B cell (primary cell): ENCODE measurements at regions not wholly inside any gene's neighbourhood (a gene's known extent, or its start where the extent isn't known, plus 50 kb on each side); places are given as distances from the start of the nearest gene placed in this dataset.

Experiments used
- ATAC-seq: fragments of 200-7000 bp; cut with Tn5 transposase; one replicate; pipeline ENCODE4 v1.10.0; 2021; ENCODE audit warnings: low read depth, mild to moderate bottlenecking, moderate number of reproducible peaks, moderate library complexity
- CTCF ChIA-PET: fragments of 350-600 bp; sonication (Branson Sonifier 250); formaldehyde crosslinking; loops from one replicate; lab custom pipeline; 2021; ENCODE audit warnings: antibody characterized with exemption, inconsistent platforms; lab: Charles Lee
- POLR2A ChIA-PET: fragments of 350-600 bp; sonication (Branson Sonifier 250); formaldehyde crosslinking; loops from one replicate; lab custom pipeline; 2021; ENCODE audit warnings: antibody characterized with exemption; lab: Charles Lee
- DNase-seq: peaks from one replicate; pipeline ENCODE4 v3.0.0; 2013
- H2AFZ ChIP-seq: 2 replicates; pipeline ENCODE4 v1.6.1; 2012; ENCODE audit warnings: mild to moderate bottlenecking, low read depth, low read length; ENCODE audit not compliant: insufficient read depth, poor library complexity, severe bottlenecking
- H3K27ac ChIP-seq, 2 donors: 1 replicate in 1 of 2; 2 replicates in 1 of 2; pipeline ENCODE4 v1.5.1; 2012 to 2013; ENCODE audit warnings: low read length in 2 of 2, mild to moderate bottlenecking in 2 of 2, moderate library complexity in 1 of 2
- H3K27me3 ChIP-seq, 4 experiments: fragments of 200-600 bp in 1 of 4; sonication (generic) in 1 of 4; replicated peaks in 1 of 4; 1 replicate in 2 of 4; 2 replicates in 2 of 4; pipeline versions ENCODE4 v1.6.1 to v1.7.0; 2013 to 2016; ENCODE audit warnings: low read length in 3 of 4, mild to moderate bottlenecking in 2 of 4, mixed read lengths in 1 of 4, moderate library complexity in 1 of 4; ENCODE audit not compliant: insufficient read depth in 4 of 4, control insufficient read depth in 3 of 4; ENCODE audit errors: control extremely low read depth in 1 of 4
- H3K36me3 ChIP-seq, 2 experiments: replicated peaks in 1 of 2; 1 replicate in 1 of 2; 2 replicates in 1 of 2; pipeline versions ENCODE4 v1.6.1 to v1.7.1; 2013; ENCODE audit warnings: low read length in 1 of 2; ENCODE audit not compliant: insufficient read depth in 2 of 2, control insufficient read depth in 1 of 2; ENCODE audit errors: control extremely low read depth in 1 of 2, extremely low read depth in 1 of 2
- H3K4me1 ChIP-seq, 2 donors: fragments of 200-600 bp in 1 of 2; sonication (generic) in 1 of 2; 1 replicate in 1 of 2; 2 replicates in 1 of 2; pipeline versions ENCODE4 v1.5.1 to v1.6.1; 2013 to 2017; ENCODE audit warnings: low read length in 2 of 2; ENCODE audit not compliant: control insufficient read depth in 2 of 2, insufficient read depth in 2 of 2
- H3K4me2 ChIP-seq: replicated peaks from 2 replicates; pipeline ENCODE3; 2012; ENCODE audit warnings: mild to moderate bottlenecking, low read depth, low read length; ENCODE audit not compliant: poor library complexity, severe bottlenecking
- H3K4me3 ChIP-seq, 5 experiments: fragments of 200-600 bp in 1 of 5; sonication (generic) in 1 of 5; 1 replicate in 3 of 5; 2 replicates in 2 of 5; pipeline versions ENCODE4 v1.5.1 to v1.7.0; 2011 to 2016; ENCODE audit warnings: low read length in 4 of 5, mild to moderate bottlenecking in 4 of 5, low read depth in 2 of 5, control low read depth in 1 of 5, moderate library complexity in 1 of 5; ENCODE audit not compliant: insufficient read depth in 1 of 5; ENCODE audit errors: control extremely low read depth in 1 of 5, extremely low read depth in 1 of 5
- H3K79me2 ChIP-seq: fragments of 200-600 bp; sonication (generic); one replicate; pipeline ENCODE4 v1.6.0; 2016; ENCODE audit warnings: low read length; ENCODE audit not compliant: control insufficient read depth, insufficient read depth
- H3K9ac ChIP-seq: fragments of 200-600 bp; sonication (generic); 2 replicates; pipeline ENCODE4 v1.6.1; 2017; ENCODE audit warnings: mild to moderate bottlenecking, low read length, moderate library complexity
- H3K9me3 ChIP-seq, 3 donors: one replicate each; pipeline versions ENCODE4 v1.6.1 to v1.7.1; 2013; ENCODE audit warnings: low read length in 2 of 3; ENCODE audit not compliant: control insufficient read depth in 2 of 3, insufficient read depth in 1 of 3; ENCODE audit errors: control extremely low read depth in 1 of 3
- H4K20me1 ChIP-seq: 2 replicates; pipeline ENCODE4 v1.6.0; 2012; ENCODE audit warnings: mild to moderate bottlenecking, low read length; ENCODE audit not compliant: insufficient read depth, control insufficient read depth, poor library complexity, severe bottlenecking
- H3K27ac Mint-ChIP-seq: one replicate; pipeline ENCODE4 v1.8.0; 2021; ENCODE audit warnings: mixed read lengths
- H3K27me3 Mint-ChIP-seq: one replicate; pipeline ENCODE4 v1.8.0; 2021; ENCODE audit warnings: mixed read lengths
- H3K4me1 Mint-ChIP-seq: one replicate; pipeline ENCODE4 v1.8.0; 2021; ENCODE audit warnings: mixed read lengths
- H3K4me3 Mint-ChIP-seq: one replicate; pipeline ENCODE4 v1.8.0; 2021; ENCODE audit warnings: mixed read lengths
- H3K9me3 Mint-ChIP-seq: one replicate; pipeline ENCODE4 v1.8.0; 2022; ENCODE audit warnings: mixed read lengths; ENCODE audit not compliant: insufficient read depth
- EZH2 ChIP-seq: IDR thresholded peaks from 2 replicates; pipeline ENCODE4 v1.6.1; 2012; ENCODE audit warnings: borderline replicate concordance, low read depth, mild to moderate bottlenecking, moderate library complexity, low read length; ENCODE audit not compliant: insufficient read depth, poor library complexity, severe bottlenecking
- WGBS: methylation state at CpG from one replicate; pipeline ENCODE4 v1.1.5; 2013; ENCODE audit warnings: missing lambda C conversion rate; ENCODE audit not compliant: insufficient coverage; 5-methylcytosine and 5-hydroxymethylcytosine counted together
- intact Hi-C: fragments of 100-400 bp; cut with micrococcal nuclease; formaldehyde crosslinking; loops from one replicate; pipeline ENCODE4 v1.10.0; 2022
- TF ChIP-seq, protein P1 (sequence below): fragments of 200-600 bp; IDR thresholded peaks from one replicate; pipeline ENCODE4 v1.8.0; 2022; ENCODE audit warnings: antibody characterized with exemption, mild to moderate bottlenecking

GRCh38 chr3:77915336-77915735 is 875.4 kb downstream of the ROBO2 start:
- Mint-ChIP-seq H3K4me1 (no peaks in the 10 kb centered on the region), H3K27ac (no peak overlapping the region), H3K4me3 (no peak overlapping the region), H3K27me3 (no peaks in the 10 kb centered on the region), H3K9me3 (peaks cover 2% of the 10 kb centered on the region)
- DNase-seq (no peak), ATAC-seq (no peak)
- POLR2A ChIA-PET = no interaction called here
- Histone ChIP-seq H3K27ac (no peak overlapping the region), H3K4me1 (no peaks in the 10 kb centered on the region), H2AFZ (no peak overlapping the region), H3K27me3 (no peaks in the 10 kb centered on the region), H3K9ac (no peak overlapping the region), H3K9me3 (no peaks in the 10 kb centered on the region), H4K20me1 (no peaks in the 10 kb centered on the region), H3K79me2 (no peaks in the 10 kb centered on the region), H3K4me2 (no peak overlapping the region), H3K4me3 (no peak overlapping the region), H3K36me3 (no peaks in the 10 kb centered on the region)
- CTCF ChIA-PET = no interaction called here
- intact Hi-C loops = no loop called here
- 79% methylated on average over 2 of the region's 2 CpGs for WGBS
- TF ChIP-seq EZH2 = no peak
- TF ChIP-seq, protein P1, sequence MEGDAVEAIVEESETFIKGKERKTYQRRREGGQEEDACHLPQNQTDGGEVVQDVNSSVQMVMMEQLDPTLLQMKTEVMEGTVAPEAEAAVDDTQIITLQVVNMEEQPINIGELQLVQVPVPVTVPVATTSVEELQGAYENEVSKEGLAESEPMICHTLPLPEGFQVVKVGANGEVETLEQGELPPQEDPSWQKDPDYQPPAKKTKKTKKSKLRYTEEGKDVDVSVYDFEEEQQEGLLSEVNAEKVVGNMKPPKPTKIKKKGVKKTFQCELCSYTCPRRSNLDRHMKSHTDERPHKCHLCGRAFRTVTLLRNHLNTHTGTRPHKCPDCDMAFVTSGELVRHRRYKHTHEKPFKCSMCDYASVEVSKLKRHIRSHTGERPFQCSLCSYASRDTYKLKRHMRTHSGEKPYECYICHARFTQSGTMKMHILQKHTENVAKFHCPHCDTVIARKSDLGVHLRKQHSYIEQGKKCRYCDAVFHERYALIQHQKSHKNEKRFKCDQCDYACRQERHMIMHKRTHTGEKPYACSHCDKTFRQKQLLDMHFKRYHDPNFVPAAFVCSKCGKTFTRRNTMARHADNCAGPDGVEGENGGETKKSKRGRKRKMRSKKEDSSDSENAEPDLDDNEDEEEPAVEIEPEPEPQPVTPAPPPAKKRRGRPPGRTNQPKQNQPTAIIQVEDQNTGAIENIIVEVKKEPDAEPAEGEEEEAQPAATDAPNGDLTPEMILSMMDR = no peak

DNA sequence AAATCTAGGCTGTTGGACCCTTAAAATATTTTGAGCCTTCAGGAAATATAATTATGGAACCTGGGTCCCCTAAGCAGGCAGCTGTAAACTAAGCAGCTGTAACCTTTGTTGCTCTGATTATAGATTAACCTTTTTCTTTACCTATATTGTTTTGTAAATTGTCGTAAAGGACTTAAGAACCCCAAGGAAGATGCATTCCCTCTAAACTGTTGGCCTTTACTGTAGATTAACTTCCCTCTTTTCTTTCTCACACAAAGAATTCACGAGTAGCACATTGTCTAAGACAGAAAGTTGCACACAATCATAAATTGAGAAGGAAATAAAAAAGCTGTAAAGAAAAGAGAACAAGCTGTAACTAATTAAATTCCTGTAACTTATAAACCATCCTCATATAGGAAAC is 877.3 kb downstream of the ROBO2 start:
- H3K9ac ChIP-seq = no peak overlapping the region
- intact Hi-C loops = no loop called here
- H3K27me3 ChIP-seq = no peaks in the 10 kb centered on the region
- no peak overlapping the region for H3K4me2 ChIP-seq
- H3K36me3 ChIP-seq = no peaks in the 10 kb centered on the region
- no peaks in the 10 kb centered on the region for H4K20me1 ChIP-seq
- H3K4me1 ChIP-seq = no peaks in the 10 kb centered on the region
- H2AFZ ChIP-seq = no peak overlapping the region
- H3K4me3 ChIP-seq = no peak overlapping the region
- ATAC-seq (no peak), DNase-seq (no peak)
- ChIA-PET POLR2A (no interaction called here), CTCF (no interaction called here)
- peaks cover 0 to 5% (median 0%) of the 10 kb centered on the region in 3 donors for H3K9me3 ChIP-seq
- no peak overlapping the region for H3K4me3 Mint-ChIP-seq
- H3K27me3 Mint-ChIP-seq = no peaks in the 10 kb centered on the region
- no peak overlapping the region for H3K27ac ChIP-seq
- H3K9me3 Mint-ChIP-seq = peaks cover 2% of the 10 kb centered on the region
- no peaks in the 10 kb centered on the region for H3K4me1 Mint-ChIP-seq
- H3K79me2 ChIP-seq = no peaks in the 10 kb centered on the region
- no peak overlapping the region for H3K27ac Mint-ChIP-seq
- no peak for TF ChIP-seq EZH2
- TF ChIP-seq, protein P1 = no peak
- no CpG with 5 or more reads among the region's 2 CpGs for whole genome bisulfite sequencing
